Activated naive CD8-positive, alpha-beta T cell treated with anti-CD3 and anti-CD28 coated beads for 36 hours (primary cell): ENCODE measurements at regions not wholly inside any gene's neighbourhood (a gene's known extent, or its start where the extent isn't known, plus 50 kb on each side); places are given as distances from the start of the nearest gene placed in this dataset.
"Not testable (repeated sequence)": the region's sequence is repeated elsewhere in the genome, so short reads cannot be mapped to it uniquely, and the experiment has no call there.

Experiments
- DNase-seq: peaks from one replicate; pipeline ENCODE4 v3.0.0; 2021
- H3K27ac Mint-ChIP-seq: one replicate; pipeline ENCODE4 v1.8.0; 2022; ENCODE audit warnings: mild to moderate bottlenecking, moderate library complexity, mixed read lengths
- H3K27me3 Mint-ChIP-seq: one replicate; pipeline ENCODE4 v1.8.0; 2022; ENCODE audit warnings: mild to moderate bottlenecking, mixed read lengths
- H3K36me3 Mint-ChIP-seq: one replicate; pipeline ENCODE4 v1.8.0; 2021; ENCODE audit warnings: mild to moderate bottlenecking, mixed read lengths
- H3K4me1 Mint-ChIP-seq: one replicate; pipeline ENCODE4 v1.8.0; 2021; ENCODE audit warnings: mixed read lengths
- H3K4me3 Mint-ChIP-seq: one replicate; pipeline ENCODE4 v1.8.0; 2022; ENCODE audit warnings: mild to moderate bottlenecking, moderate library complexity, mixed read lengths
- H3K9me3 Mint-ChIP-seq: one replicate; pipeline ENCODE4 v1.8.0; 2022; ENCODE audit warnings: mixed read lengths

DNA sequence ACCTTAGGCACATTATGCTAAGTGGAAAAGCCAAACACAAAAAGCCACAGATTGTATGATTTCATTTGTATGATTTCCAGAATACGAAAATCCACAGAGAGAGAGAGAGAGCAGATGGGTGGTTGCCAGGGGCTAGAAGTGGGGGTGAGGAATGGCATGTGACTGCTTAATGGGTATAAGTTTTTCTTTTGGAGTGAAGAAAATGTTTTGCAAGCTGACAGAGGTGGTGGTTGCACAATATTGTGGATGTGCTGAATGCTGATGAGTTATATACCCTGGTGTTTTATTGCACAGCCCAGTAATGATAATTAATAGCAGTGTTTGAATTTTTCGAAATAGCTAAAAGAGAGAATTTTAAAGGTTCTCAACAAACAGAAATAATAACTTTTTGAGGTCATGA lies 386.1 kb upstream of the HS3ST1 start:
- Mint-ChIP-seq H3K36me3 (no peaks in the 10 kb centered on the region), H3K4me3 (no peak overlapping the region), H3K27ac (no peak overlapping the region), H3K9me3 (no peaks in the 10 kb centered on the region), H3K4me1 (no peaks in the 10 kb centered on the region), H3K27me3 (no peaks in the 10 kb centered on the region)
- no peak for DNase-seq

DNA sequence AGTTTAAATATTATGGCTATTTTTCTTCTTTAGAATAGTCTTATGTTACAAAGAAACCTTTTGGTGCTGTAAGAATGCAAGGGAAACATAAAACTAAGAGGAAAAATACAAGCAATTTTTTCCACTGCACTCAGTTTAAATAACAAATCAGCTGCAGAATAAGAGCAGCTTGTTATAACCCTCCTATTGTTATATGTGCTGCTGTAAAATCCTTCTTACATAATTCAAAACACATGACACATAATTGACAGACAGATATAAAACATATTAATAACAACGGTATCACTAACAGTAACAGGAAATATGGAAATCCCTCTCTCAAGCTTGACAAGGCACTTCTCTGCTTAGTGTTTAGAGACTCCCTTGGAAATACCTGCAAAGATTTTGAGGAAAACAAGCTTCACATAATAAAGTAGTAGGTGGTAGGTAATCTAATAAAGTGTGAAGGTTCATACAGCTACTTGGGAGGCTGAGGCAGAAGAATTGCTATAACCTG lies 385.3 kb upstream of the HS3ST1 start:
- Mint-ChIP-seq H3K27ac (no peak overlapping the region), H3K4me3 (no peak overlapping the region), H3K27me3 (no peaks in the 10 kb centered on the region), H3K36me3 (no peaks in the 10 kb centered on the region), H3K4me1 (no peaks in the 10 kb centered on the region), H3K9me3 (no peaks in the 10 kb centered on the region)
- no peak for DNase-seq

DNA sequence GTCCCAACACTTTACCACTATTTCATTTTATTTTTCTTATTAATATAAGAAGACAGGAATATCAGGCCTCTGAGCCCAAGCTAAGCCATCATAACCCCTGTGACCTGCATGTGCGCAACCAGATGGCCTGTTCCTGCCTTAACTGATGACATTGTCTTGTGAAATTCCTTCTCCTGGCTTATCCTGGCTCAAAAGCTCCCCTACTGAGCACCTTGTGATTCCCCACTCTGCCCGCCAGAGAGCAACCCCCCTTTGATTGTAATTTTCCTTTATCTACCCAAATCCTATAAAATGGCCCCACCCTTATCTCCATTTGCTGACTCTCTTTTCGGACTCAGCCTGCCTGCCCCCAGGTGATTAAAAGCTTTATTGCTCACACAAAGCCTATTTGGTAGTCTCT lies 382.8 kb upstream of the HS3ST1 start:
- not testable (repeated sequence) for H3K4me1 Mint-ChIP-seq, DNase-seq, H3K36me3 Mint-ChIP-seq, H3K27me3 Mint-ChIP-seq, H3K4me3 Mint-ChIP-seq, H3K9me3 Mint-ChIP-seq, H3K27ac Mint-ChIP-seq

DNA sequence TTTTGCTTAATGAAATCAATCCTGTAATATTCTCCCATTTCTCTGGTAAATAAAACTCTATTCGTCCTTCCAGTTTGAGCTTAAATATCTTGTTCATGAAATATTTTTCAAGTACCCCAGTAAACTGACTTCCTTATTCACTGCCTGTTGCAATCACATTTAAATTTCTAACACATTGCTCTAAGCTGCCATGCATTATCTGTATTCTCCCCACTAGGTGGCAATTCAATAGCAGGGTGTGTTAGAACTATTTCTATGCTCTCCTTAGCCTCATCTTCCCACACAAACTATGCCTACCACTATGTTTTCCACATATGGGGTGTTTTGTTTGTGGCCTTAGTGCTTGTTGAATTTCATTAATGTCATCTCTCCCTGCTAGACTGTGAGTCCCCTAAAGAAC lies 377.1 kb upstream of the HS3ST1 start:
- DNase-seq, result no peak
- no peaks in the 10 kb centered on the region for H3K27me3 Mint-ChIP-seq
- H3K4me3 Mint-ChIP-seq, result no peak overlapping the region
- no peak overlapping the region for H3K27ac Mint-ChIP-seq
- no peaks in the 10 kb centered on the region for H3K4me1 Mint-ChIP-seq
- no peaks in the 10 kb centered on the region for H3K36me3 Mint-ChIP-seq
- no peaks in the 10 kb centered on the region for H3K9me3 Mint-ChIP-seq

DNA sequence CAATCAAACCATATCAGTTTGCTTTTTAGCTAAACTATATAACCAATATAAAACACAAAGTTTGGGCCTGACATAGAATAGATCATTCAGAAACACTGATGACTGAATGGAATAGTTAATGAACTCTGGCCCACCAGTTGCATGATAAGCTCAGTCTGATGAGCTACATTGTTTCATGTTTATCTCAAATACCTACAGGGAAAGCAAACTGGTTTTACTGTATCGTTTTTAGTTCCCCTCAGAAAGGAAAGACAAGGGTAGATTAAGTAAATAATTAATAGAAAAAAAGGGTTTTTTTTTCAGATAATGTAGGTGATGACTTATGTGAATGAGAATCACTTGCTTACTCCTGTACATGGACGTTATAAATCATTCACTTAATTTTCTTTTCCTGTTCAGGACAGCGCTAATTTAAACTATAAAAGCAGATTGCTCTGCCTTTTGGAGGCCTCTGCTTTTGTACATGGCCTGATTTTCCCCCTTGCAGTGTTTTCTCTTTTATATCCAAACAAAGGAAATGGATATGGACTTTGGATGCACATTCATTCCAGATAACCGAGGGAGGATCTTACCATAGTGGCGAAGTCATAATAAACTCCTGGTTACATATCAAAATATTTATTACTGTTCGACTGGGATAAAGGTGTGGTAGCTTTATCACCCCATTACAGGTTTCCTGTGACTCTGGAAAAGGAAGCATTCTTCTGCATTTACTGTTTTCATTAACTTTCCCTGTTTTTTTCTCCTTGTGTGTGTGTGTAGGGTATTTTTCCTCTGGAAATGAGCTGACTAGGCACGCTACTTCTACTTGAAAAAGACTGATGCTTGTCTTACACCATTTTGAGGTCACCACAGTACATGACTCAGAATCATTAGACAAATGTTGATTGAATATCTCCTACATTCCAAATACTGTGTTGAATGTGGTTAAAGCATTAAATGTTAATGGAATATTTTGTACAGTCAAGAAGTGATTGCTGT lies 373.1 kb upstream of the HS3ST1 start:
- Mint-ChIP-seq H3K4me3 (no peak overlapping the region), H3K27ac (no peak overlapping the region), H3K27me3 (no peaks in the 10 kb centered on the region), H3K9me3 (no peaks in the 10 kb centered on the region), H3K36me3 (no peaks in the 10 kb centered on the region), H3K4me1 (no peaks in the 10 kb centered on the region)
- no peak for DNase-seq

DNA sequence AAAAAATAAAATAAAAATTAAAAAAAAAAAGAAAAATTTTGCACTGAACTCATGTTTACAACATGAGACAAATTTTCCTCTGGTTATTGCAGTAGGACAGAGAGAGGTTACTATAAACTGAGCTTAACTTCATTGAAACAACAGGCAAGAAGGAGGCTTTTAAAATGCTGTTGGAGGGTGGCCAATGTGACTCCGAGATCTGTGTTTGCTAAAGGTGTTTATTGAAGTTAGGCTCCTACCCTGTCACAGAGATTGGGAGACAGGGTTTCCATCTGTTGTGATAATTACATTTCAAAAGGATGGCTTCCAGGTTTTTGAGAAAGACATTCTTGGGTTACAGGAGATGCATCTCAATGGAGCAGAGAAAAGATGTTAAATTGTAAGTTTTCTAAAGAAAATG lies 370.5 kb upstream of the HS3ST1 start:
- DNase-seq, result no peak
- H3K27ac Mint-ChIP-seq, result no peak overlapping the region
- no peaks in the 10 kb centered on the region for H3K4me1 Mint-ChIP-seq
- no peaks in the 10 kb centered on the region for H3K36me3 Mint-ChIP-seq
- H3K4me3 Mint-ChIP-seq, result no peak overlapping the region
- no peaks in the 10 kb centered on the region for H3K27me3 Mint-ChIP-seq
- no peaks in the 10 kb centered on the region for H3K9me3 Mint-ChIP-seq

DNA sequence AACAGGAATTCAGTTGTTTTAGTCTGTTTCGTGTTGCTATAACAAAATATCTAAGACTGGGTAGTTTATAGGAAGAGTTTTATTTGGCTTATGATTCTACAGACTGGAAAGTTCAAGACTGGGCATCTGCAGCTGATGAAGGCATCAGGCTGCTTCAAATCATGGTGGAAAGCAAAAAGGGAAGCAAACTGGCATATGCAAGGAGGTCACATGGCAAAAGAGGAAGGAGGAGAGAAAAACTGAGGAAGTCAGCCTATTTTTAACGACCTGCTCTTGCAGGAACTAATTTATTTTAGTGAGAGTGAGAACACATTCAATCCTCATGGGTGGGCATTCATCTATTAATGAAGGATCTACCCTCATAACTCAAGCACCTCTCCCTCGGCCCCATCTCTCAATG lies 363.1 kb upstream of the HS3ST1 start:
- no peak overlapping the region for H3K4me3 Mint-ChIP-seq
- no peaks in the 10 kb centered on the region for H3K27me3 Mint-ChIP-seq
- no peaks in the 10 kb centered on the region for H3K36me3 Mint-ChIP-seq
- no peak for DNase-seq
- H3K27ac Mint-ChIP-seq, result no peak overlapping the region
- no peaks in the 10 kb centered on the region for H3K9me3 Mint-ChIP-seq
- no peaks in the 10 kb centered on the region for H3K4me1 Mint-ChIP-seq

DNA sequence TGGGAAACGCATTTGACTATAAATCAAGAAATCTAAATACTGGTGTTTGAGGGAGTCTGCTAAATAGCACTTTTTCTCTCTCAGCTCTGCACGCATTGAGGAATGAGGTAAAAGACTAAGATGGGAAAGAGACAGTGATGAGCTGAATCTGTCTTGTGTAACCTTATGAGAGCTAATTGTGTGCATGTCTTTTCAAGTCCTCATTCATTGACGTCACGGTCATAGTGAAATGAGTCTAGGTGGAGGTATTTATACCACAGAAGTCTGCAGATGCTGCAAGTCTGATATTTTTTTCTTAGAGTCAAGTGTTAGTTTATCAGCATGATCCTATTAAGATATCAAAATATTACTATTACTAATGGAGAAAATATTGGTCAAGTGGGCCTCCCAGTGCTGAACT lies 361.5 kb upstream of the HS3ST1 start:
- H3K4me1 Mint-ChIP-seq, result no peaks in the 10 kb centered on the region
- H3K4me3 Mint-ChIP-seq, result no peak overlapping the region
- H3K9me3 Mint-ChIP-seq, result no peaks in the 10 kb centered on the region
- H3K27ac Mint-ChIP-seq, result no peak overlapping the region
- no peaks in the 10 kb centered on the region for H3K27me3 Mint-ChIP-seq
- no peaks in the 10 kb centered on the region for H3K36me3 Mint-ChIP-seq
- no peak for DNase-seq

DNA sequence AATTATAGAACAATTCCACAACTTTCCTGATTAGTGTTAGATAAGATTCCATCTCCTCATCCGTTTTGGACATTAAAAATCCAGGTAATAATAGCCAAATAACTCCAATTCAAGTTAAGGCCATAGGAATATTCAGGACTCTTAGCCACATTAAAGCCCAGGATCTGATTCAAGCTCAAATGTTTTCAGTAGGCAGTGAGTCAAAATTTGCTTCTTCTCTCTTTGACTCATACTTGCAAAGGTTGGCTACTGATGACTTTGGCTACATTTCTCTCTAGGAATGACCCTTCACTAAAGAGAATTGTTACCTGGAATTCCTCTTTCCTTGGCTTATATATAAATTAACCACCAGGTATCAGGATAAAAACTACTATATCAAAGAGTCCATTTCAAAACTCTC lies 354.9 kb upstream of the HS3ST1 start:
- Mint-ChIP-seq H3K36me3 (no peaks in the 10 kb centered on the region), H3K27me3 (peaks cover 5% of the 10 kb centered on the region), H3K4me1 (no peaks in the 10 kb centered on the region), H3K4me3 (no peak overlapping the region), H3K27ac (no peak overlapping the region), H3K9me3 (peaks cover 2% of the 10 kb centered on the region)
- no peak for DNase-seq

DNA sequence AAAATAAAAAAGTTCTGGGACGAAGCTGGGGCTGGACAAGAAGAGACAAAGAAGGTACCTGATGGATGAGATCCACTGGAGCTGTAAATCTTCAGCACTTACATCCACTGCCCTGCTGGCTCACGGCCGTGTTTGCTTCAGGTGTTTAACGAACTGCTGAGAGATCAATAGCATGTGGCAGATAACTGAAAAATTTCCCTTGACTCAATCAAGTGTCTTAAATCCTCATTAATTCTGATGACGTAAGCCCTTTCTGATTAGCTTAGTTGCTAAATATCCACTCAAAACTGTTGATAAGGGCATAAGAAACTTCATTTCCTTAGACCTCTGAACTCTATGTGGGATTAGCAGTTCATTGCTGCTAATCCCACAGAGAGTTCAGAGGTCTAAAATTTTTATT lies 354.2 kb upstream of the HS3ST1 start:
- H3K9me3 Mint-ChIP-seq, result peaks cover 2% of the 10 kb centered on the region
- H3K4me3 Mint-ChIP-seq, result no peak overlapping the region
- peaks cover 5% of the 10 kb centered on the region for H3K27me3 Mint-ChIP-seq
- H3K27ac Mint-ChIP-seq, result no peak overlapping the region
- no peaks in the 10 kb centered on the region for H3K36me3 Mint-ChIP-seq
- no peak for DNase-seq
- H3K4me1 Mint-ChIP-seq, result no peaks in the 10 kb centered on the region

DNA sequence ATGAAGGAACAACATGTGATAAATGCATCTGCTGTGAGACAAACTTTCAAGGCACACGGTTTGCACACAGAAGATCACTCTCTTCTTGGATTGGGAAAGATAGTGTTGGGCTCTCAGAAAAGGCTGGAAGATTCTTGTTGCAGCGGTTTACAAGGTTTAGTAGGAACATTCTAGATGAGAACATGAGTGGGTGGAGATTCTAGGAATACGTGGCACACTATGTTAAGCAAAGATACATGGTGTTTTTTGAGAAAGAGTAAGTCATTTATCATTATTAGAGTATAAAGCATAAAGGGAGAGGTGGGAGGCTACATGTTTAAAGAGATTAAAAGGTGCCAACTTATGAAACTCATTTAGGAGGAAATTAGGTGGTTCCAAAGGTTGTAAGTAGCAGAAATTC lies 348.8 kb upstream of the HS3ST1 start:
- no peaks in the 10 kb centered on the region for H3K4me1 Mint-ChIP-seq
- no peaks in the 10 kb centered on the region for H3K36me3 Mint-ChIP-seq
- H3K4me3 Mint-ChIP-seq, result no peak overlapping the region
- H3K9me3 Mint-ChIP-seq, result peaks cover under 1% of the 10 kb centered on the region
- no peak overlapping the region for H3K27ac Mint-ChIP-seq
- DNase-seq, result no peak
- H3K27me3 Mint-ChIP-seq, result peaks cover 5% of the 10 kb centered on the region

DNA sequence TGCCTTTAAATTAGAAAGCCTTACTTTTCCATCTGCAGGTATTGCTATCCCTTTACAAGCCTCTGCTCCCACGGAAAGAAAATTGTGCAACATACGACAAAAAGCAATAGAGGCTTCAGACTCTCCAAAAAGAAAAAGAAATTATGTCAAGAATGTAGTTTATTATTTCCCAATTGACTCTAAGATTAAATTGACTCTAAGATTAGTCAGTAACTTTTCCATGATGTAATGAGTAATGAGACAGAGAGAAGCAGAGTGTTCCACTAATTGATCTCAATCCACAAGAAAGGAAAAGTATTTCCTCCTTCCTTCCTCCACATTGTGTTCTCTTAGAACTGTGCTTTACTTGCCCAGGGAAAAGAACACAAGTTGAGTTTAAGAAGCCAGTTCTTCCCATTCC lies 345.7 kb upstream of the HS3ST1 start:
- Mint-ChIP-seq H3K27me3 (peaks cover 9% of the 10 kb centered on the region), H3K9me3 (no peaks in the 10 kb centered on the region)

DNA sequence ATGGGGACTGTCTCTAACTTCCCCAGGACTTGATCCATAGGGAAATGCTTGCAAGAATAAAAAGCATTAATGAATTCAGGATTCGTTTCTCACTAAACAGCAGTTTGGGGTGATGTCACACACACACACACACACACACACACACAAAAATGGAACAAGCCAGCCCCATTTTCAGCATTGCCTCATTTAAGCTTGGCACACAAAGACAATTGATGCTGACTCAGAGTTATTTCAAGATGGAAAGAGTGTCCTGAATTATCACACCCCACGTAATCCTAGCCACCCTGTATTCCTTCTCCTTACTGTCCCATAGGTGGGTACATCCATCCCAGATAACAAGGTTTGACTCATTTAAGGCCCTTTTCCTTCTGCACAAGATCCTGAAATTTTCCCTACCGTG lies 345.1 kb upstream of the HS3ST1 start:
- no peaks in the 10 kb centered on the region for H3K36me3 Mint-ChIP-seq
- peaks cover 9% of the 10 kb centered on the region for H3K27me3 Mint-ChIP-seq
- H3K9me3 Mint-ChIP-seq, result no peaks in the 10 kb centered on the region
- H3K4me3 Mint-ChIP-seq, result no peak overlapping the region
- no peaks in the 10 kb centered on the region for H3K4me1 Mint-ChIP-seq
- no peak overlapping the region for H3K27ac Mint-ChIP-seq
- no peak for DNase-seq

More for the DNA sequence above, 345.7 kb upstream of the HS3ST1 start:
- Mint-ChIP-seq H3K4me1 (no peaks in the 10 kb centered on the region), H3K27ac (no peak overlapping the region), H3K36me3 (no peaks in the 10 kb centered on the region), H3K4me3 (no peak overlapping the region)
- no peak for DNase-seq

DNA sequence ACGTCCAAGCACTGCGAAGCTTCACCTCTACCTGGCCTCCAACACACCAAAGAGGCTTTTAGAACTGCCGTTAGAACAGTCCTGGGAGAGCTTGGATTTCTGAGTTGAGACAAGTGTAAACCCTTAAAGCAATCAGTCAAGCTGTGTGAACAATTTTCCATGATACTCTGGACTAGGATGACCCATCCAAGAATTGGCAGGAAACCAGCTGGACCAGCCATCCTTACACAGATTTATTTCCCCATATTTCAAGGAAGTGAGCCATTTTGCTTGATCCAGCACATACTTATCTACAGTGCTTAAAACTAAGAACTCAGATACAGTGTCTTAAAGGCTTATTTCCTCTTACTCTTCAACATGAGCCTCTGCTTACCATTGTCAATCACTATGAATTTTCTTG lies 340.7 kb upstream of the HS3ST1 start:
- no peak overlapping the region for H3K27ac Mint-ChIP-seq
- no peak overlapping the region for H3K4me3 Mint-ChIP-seq
- peaks cover 21% of the 10 kb centered on the region for H3K27me3 Mint-ChIP-seq
- no peak for DNase-seq
- H3K9me3 Mint-ChIP-seq, result no peaks in the 10 kb centered on the region
- no peaks in the 10 kb centered on the region for H3K36me3 Mint-ChIP-seq
- no peaks in the 10 kb centered on the region for H3K4me1 Mint-ChIP-seq

DNA sequence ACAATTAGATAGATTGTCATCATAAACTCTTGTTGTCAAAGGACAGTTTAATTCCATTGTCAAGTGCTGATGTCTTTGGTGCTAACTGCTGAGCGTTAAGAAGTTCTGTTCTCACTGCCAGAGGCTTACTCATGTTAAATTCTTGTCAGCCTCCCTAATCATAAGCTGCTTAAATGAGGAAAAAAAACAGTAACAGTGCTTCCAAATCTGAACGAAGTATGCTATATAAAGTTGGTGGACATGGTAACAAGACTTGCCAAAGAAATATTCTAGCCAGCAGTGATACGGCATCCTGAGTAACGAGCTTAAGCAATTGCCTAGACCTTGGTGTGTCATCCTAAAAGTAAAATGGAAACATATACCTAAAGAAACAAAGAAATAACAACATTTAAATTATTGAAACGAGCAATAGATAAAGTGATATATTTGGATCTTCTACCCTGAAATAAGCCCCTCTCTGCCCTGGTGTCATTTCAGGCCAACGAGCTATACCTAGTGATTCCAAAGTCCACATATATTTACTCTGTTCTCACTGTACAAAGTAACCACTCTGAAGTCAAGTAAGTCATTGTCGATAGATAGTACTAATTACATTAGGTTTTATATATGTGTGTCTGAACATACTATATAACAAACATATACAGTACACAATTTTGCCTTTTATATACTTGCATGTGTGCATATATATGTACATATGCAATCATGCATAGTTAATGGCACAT lies 339.7 kb upstream of the HS3ST1 start:
- Mint-ChIP-seq H3K27ac (no peak overlapping the region), H3K9me3 (no peaks in the 10 kb centered on the region), H3K27me3 (peaks cover 22% of the 10 kb centered on the region), H3K4me1 (no peaks in the 10 kb centered on the region), H3K4me3 (no peak overlapping the region), H3K36me3 (no peaks in the 10 kb centered on the region)
- DNase-seq, result no peak
